Smooth muscle cell (in vitro differentiated cells): ENCODE measurements at regions not wholly inside any gene's neighbourhood (a gene's known extent, or its start where the extent isn't known, plus 50 kb on each side); places are given as distances from the start of the nearest gene placed in this dataset.

ENCODE experiments used
- DNase-seq: peaks from one replicate; lab custom pipeline; 2025; ENCODE audit not compliant: unreplicated experiment; lab: John Stamatoyannopoulos, UW
- H2AFZ ChIP-seq: fragments of 200-600 bp; sonication (generic); 2 replicates; pipeline ENCODE4 v1.6.0; 2016; ENCODE audit warnings: antibody characterized with exemption, low read depth, mild to moderate bottlenecking
- H3F3A ChIP-seq: fragments of 200-600 bp; sonication (generic); 2 replicates; pipeline ENCODE4 v1.6.0; 2017; ENCODE audit warnings: antibody characterized with exemption, low read depth
- H3K27ac ChIP-seq: fragments of 200-600 bp; sonication (generic); 2 replicates; pipeline ENCODE4 v1.5.1; 2016; ENCODE audit warnings: low read depth, mild to moderate bottlenecking
- H3K27me3 ChIP-seq: fragments of 200-600 bp; sonication (generic); 2 replicates; pipeline ENCODE4 v1.6.1; 2016; ENCODE audit warnings: low read depth, mild to moderate bottlenecking
- H3K36me3 ChIP-seq: fragments of 200-600 bp; sonication (generic); 2 replicates; pipeline ENCODE4 v1.5.1; 2016; ENCODE audit warnings: low read depth
- H3K4me1 ChIP-seq: fragments of 200-600 bp; sonication (generic); 2 replicates; pipeline ENCODE4 v1.5.1; 2016; ENCODE audit warnings: low read depth
- H3K4me2 ChIP-seq: fragments of 200-600 bp; sonication (generic); 2 replicates; pipeline ENCODE4 v1.6.0; 2016; ENCODE audit warnings: mild to moderate bottlenecking
- H3K4me3 ChIP-seq: fragments of 200-600 bp; sonication (generic); 2 replicates; pipeline ENCODE4 v1.5.1; 2016; ENCODE audit warnings: mild to moderate bottlenecking
- H3K79me2 ChIP-seq: fragments of 200-600 bp; sonication (generic); 2 replicates; pipeline ENCODE4 v1.6.0; 2016; ENCODE audit warnings: low read depth, mild to moderate bottlenecking
- H3K9ac ChIP-seq: fragments of 200-600 bp; sonication (generic); 2 replicates; pipeline ENCODE4 v1.6.0; 2016; ENCODE audit warnings: low read depth
- H3K9me3 ChIP-seq: fragments of 200-600 bp; sonication (generic); replicated peaks from 2 replicates; pipeline ENCODE4 v1.5.1; 2016; ENCODE audit warnings: low read depth
- H4K20me1 ChIP-seq: fragments of 200-600 bp; sonication (generic); 2 replicates; pipeline ENCODE4 v1.6.0; 2016; ENCODE audit warnings: low read depth
- WGBS: methylation state at CpG from one replicate; pipeline ENCODE4 v1.1.7; 2016; ENCODE audit warnings: low lambda C conversion rate; 5-methylcytosine and 5-hydroxymethylcytosine counted together
- TF ChIP-seq, protein P1 (sequence below): fragments of 200-600 bp; sonication (generic); IDR thresholded peaks from 2 replicates; pipeline ENCODE4 v1.5.1; 2017; ENCODE audit warnings: borderline replicate concordance, mild to moderate bottlenecking, antibody characterized with exemption; ENCODE audit not compliant: insufficient read depth, poor library complexity, severe bottlenecking

GRCh38 chr5:156245895-156246294 is 81.1 kb upstream of the SGCD start:
- H3K4me2 ChIP-seq = no peak overlapping the region
- WGBS = 97% methylated on average over 1 of the region's 1 CpG
- no peaks in the 10 kb centered on the region for H3K36me3 ChIP-seq

GRCh38 chr5:156251076-156251475 is 75.9 kb upstream of the SGCD start:
- Histone ChIP-seq H3K4me1 (no peaks in the 10 kb centered on the region), H3K27me3 (no peaks in the 10 kb centered on the region), H3K9ac (no peak overlapping the region), H3K36me3 (no peaks in the 10 kb centered on the region), H3F3A (no peaks in the 10 kb centered on the region), H3K4me3 (no peak overlapping the region), H3K79me2 (no peaks in the 10 kb centered on the region), H3K4me2 (no peak overlapping the region), H3K27ac (no peak overlapping the region), H2AFZ (no peak overlapping the region), H3K9me3 (no peaks in the 10 kb centered on the region), H4K20me1 (no peaks in the 10 kb centered on the region)
- TF ChIP-seq, protein P1, sequence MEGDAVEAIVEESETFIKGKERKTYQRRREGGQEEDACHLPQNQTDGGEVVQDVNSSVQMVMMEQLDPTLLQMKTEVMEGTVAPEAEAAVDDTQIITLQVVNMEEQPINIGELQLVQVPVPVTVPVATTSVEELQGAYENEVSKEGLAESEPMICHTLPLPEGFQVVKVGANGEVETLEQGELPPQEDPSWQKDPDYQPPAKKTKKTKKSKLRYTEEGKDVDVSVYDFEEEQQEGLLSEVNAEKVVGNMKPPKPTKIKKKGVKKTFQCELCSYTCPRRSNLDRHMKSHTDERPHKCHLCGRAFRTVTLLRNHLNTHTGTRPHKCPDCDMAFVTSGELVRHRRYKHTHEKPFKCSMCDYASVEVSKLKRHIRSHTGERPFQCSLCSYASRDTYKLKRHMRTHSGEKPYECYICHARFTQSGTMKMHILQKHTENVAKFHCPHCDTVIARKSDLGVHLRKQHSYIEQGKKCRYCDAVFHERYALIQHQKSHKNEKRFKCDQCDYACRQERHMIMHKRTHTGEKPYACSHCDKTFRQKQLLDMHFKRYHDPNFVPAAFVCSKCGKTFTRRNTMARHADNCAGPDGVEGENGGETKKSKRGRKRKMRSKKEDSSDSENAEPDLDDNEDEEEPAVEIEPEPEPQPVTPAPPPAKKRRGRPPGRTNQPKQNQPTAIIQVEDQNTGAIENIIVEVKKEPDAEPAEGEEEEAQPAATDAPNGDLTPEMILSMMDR = no peak
- WGBS = 18% methylated on average over 1 of the region's 1 CpG
- no peak for DNase-seq

More at GRCh38 chr5:156245895-156246294, 81.1 kb upstream of the SGCD start:
- no peaks in the 10 kb centered on the region for H4K20me1 ChIP-seq
- H2AFZ ChIP-seq = no peak overlapping the region
- H3K79me2 ChIP-seq = no peaks in the 10 kb centered on the region
- no peak overlapping the region for H3K27ac ChIP-seq
- H3K4me1 ChIP-seq = no peaks in the 10 kb centered on the region
- H3K27me3 ChIP-seq = no peaks in the 10 kb centered on the region
- H3K4me3 ChIP-seq = no peak overlapping the region
- H3K9ac ChIP-seq = no peak overlapping the region
- no peaks in the 10 kb centered on the region for H3F3A ChIP-seq
- no peak for DNase-seq
- TF ChIP-seq, protein P1 = no peak
- no peaks in the 10 kb centered on the region for H3K9me3 ChIP-seq

DNA sequence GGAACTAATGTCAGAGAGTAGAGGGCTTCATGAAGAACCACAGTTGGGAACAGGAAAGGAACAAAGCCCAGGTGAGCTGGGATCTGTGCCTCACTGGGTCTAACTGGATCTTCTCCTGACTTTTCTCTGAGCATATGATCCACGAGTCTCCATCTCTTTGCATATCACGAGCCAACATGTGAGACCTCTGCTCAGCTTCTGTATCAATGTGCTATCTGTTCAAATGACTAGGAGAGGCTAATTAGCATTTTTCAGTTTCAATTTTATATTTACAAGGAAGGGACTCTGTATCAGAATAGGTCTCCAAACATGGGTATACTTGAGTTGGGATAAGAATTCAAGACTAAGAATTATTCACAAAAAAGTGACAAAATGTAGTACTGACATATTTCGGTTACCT is 73.8 kb upstream of the SGCD start:
- H3K27me3 ChIP-seq = no peaks in the 10 kb centered on the region
- no peaks in the 10 kb centered on the region for H3K9me3 ChIP-seq
- no peak overlapping the region for H3K27ac ChIP-seq
- no peak overlapping the region for H3K9ac ChIP-seq
- no peaks in the 10 kb centered on the region for H3K79me2 ChIP-seq
- WGBS = 96% methylated on average over 3 of the region's 3 CpGs
- H3K36me3 ChIP-seq = no peaks in the 10 kb centered on the region
- H4K20me1 ChIP-seq = no peaks in the 10 kb centered on the region
- H3K4me1 ChIP-seq = no peaks in the 10 kb centered on the region
- no peak overlapping the region for H3K4me3 ChIP-seq
- no peak overlapping the region for H2AFZ ChIP-seq
- TF ChIP-seq, protein P1 = no peak
- no peak for DNase-seq
- no peak overlapping the region for H3K4me2 ChIP-seq
- no peaks in the 10 kb centered on the region for H3F3A ChIP-seq

GRCh38 chr5:156254196-156254595 is 72.8 kb upstream of the SGCD start:
- Histone ChIP-seq H3K36me3 (no peaks in the 10 kb centered on the region), H4K20me1 (no peaks in the 10 kb centered on the region), H2AFZ (no peak overlapping the region), H3K27me3 (no peaks in the 10 kb centered on the region), H3K9me3 (no peaks in the 10 kb centered on the region), H3K4me3 (no peak overlapping the region), H3K4me2 (no peak overlapping the region), H3K27ac (no peak overlapping the region), H3K9ac (no peak overlapping the region), H3K79me2 (no peaks in the 10 kb centered on the region), H3K4me1 (no peaks in the 10 kb centered on the region), H3F3A (no peaks in the 10 kb centered on the region)
- TF ChIP-seq, protein P1 = no peak
- WGBS = 49% methylated on average over 2 of the region's 2 CpGs
- DNase-seq = no peak
